CD1c-positive myeloid dendritic cell (primary cell): ENCODE measurements at regions not wholly inside any gene's neighbourhood (a gene's known extent, or its start where the extent isn't known, plus 50 kb on each side); places are given as distances from the start of the nearest gene placed in this dataset.
"Not testable (repeated sequence)": the region's sequence is repeated elsewhere in the genome, so short reads cannot be mapped to it uniquely, and the experiment has no call there.

Experiments used
- DNase-seq: peaks from one replicate; pipeline ENCODE4 v3.0.0-alpha.2; 2016; ENCODE audit errors: extremely low spot score

GRCh38 chr6:84876723-84877514 is 112.5 kb upstream of the TBX18 start:
- no peak for DNase-seq

GRCh38 chr6:84872996-84873723 is 108.8 kb upstream of the TBX18 start:
- DNase-seq, result no peak

GRCh38 chr6:84871925-84872324 is 107.5 kb upstream of the TBX18 start:
- DNase-seq, result no peak

- no peak for DNase-seq
These were observed 106.3 kb upstream of the TBX18 start for GRCh38 chr6:84870672-84871071.

- DNase-seq, result no peak
These were observed 103.8 kb upstream of the TBX18 start for GRCh38 chr6:84868149-84868548.

GRCh38 chr6:84867521-84867920 is 103.1 kb upstream of the TBX18 start:
- DNase-seq, result no peak

GRCh38 chr6:84866715-84867114 is 102.3 kb upstream of the TBX18 start:
- DNase-seq, result no peak

GRCh38 chr6:84865372-84865771 is 101.0 kb upstream of the TBX18 start:
- DNase-seq, result not testable (repeated sequence)

- no peak for DNase-seq
These were observed 98.4 kb upstream of the TBX18 start for GRCh38 chr6:84862843-84863242.

GRCh38 chr6:84860920-84861319 is 96.5 kb upstream of the TBX18 start:
- no peak for DNase-seq

GRCh38 chr6:84860509-84860908 is 96.1 kb upstream of the TBX18 start:
- DNase-seq, result no peak

- no peak for DNase-seq
These were observed 90.5 kb upstream of the TBX18 start for GRCh38 chr6:84854811-84855400.

GRCh38 chr6:84853901-84854300 is 89.5 kb upstream of the TBX18 start:
- no peak for DNase-seq

GRCh38 chr6:84848960-84849359 is 84.6 kb upstream of the TBX18 start:
- DNase-seq, result no peak

- no peak for DNase-seq
These were observed 83.2 kb upstream of the TBX18 start for GRCh38 chr6:84847390-84848160.

- no peak for DNase-seq
These were observed 78.2 kb upstream of the TBX18 start for GRCh38 chr6:84842525-84843166.

- not testable (repeated sequence) for DNase-seq
These were observed 72.9 kb upstream of the TBX18 start for GRCh38 chr6:84837068-84837866.

- DNase-seq, result no peak
These were observed 72.0 kb upstream of the TBX18 start for GRCh38 chr6:84836366-84836765.

- DNase-seq, result no peak
These were observed 70.9 kb upstream of the TBX18 start for GRCh38 chr6:84835340-84835739.

- not testable (repeated sequence) for DNase-seq
These were observed 67.5 kb upstream of the TBX18 start for GRCh38 chr6:84831924-84832323.

GRCh38 chr6:84825461-84825860 is 61.1 kb upstream of the TBX18 start:
- no peak for DNase-seq
